IPS-18a (cell line): ENCODE measurements at regions not wholly inside any gene's neighbourhood (a gene's known extent, or its start where the extent isn't known, plus 50 kb on each side); places are given as distances from the start of the nearest gene placed in this dataset.
"Not testable (repeated sequence)": the region's sequence is repeated elsewhere in the genome, so short reads cannot be mapped to it uniquely, and the experiment has no call there.

Source experiments
- H3K27ac ChIP-seq: one replicate; pipeline ENCODE4 v1.5.1; 2013; ENCODE audit warnings: low read length
- H3K27me3 ChIP-seq: one replicate; pipeline ENCODE4 v1.6.1; 2013; ENCODE audit warnings: mild to moderate bottlenecking, low read length; ENCODE audit not compliant: control insufficient read depth, insufficient read depth
- H3K36me3 ChIP-seq: one replicate; pipeline ENCODE4 v1.6.1; 2013; ENCODE audit warnings: low read depth, low read length; ENCODE audit not compliant: control insufficient read depth
- H3K4me1 ChIP-seq: one replicate; pipeline ENCODE4 v1.6.1; 2013; ENCODE audit warnings: low read depth, low read length; ENCODE audit not compliant: control insufficient read depth
- H3K4me3 ChIP-seq: one replicate; pipeline ENCODE4 v1.5.1; 2013; ENCODE audit warnings: low read length
- H3K9ac ChIP-seq: one replicate; pipeline ENCODE4 v1.6.1; 2013; ENCODE audit warnings: mild to moderate bottlenecking, low read length, moderate library complexity
- H3K9me3 ChIP-seq: one replicate; pipeline ENCODE4 v1.6.1; 2013; ENCODE audit warnings: low read depth, low read length; ENCODE audit not compliant: control insufficient read depth

GRCh38 chr13:87976650-87977049 lies 305.5 kb downstream of the SLITRK5 start:
- H3K4me3 ChIP-seq, H3K27me3 ChIP-seq, H3K36me3 ChIP-seq, H3K27ac ChIP-seq, H3K9me3 ChIP-seq, H3K9ac ChIP-seq, H3K4me1 ChIP-seq: not testable (repeated sequence)

GRCh38 chr13:87981416-87981815 lies 310.2 kb downstream of the SLITRK5 start:
- Histone ChIP-seq H3K9ac (no peak overlapping the region), H3K9me3 (peaks cover 5% of the 10 kb centered on the region), H3K4me1 (no peaks in the 10 kb centered on the region), H3K4me3 (no peak overlapping the region), H3K27me3 (no peaks in the 10 kb centered on the region), H3K27ac (no peak overlapping the region), H3K36me3 (no peaks in the 10 kb centered on the region)

GRCh38 chr13:87982400-87982799 lies 311.2 kb downstream of the SLITRK5 start:
- Histone ChIP-seq H3K27ac (no peak overlapping the region), H3K4me3 (no peak overlapping the region), H3K36me3 (no peaks in the 10 kb centered on the region), H3K4me1 (no peaks in the 10 kb centered on the region), H3K9ac (no peak overlapping the region), H3K9me3 (peaks cover 9% of the 10 kb centered on the region), H3K27me3 (no peaks in the 10 kb centered on the region)

GRCh38 chr13:87986639-87987250 lies 315.6 kb downstream of the SLITRK5 start:
- Histone ChIP-seq H3K4me3 (no peak overlapping the region), H3K27me3 (no peaks in the 10 kb centered on the region), H3K27ac (no peak overlapping the region), H3K9ac (no peak overlapping the region), H3K9me3 (peaks cover 12% of the 10 kb centered on the region), H3K4me1 (no peaks in the 10 kb centered on the region), H3K36me3 (no peaks in the 10 kb centered on the region)

GRCh38 chr13:87998081-87998480 lies 326.9 kb downstream of the SLITRK5 start:
- no peaks in the 10 kb centered on the region for H3K9me3 ChIP-seq
- H3K4me1 ChIP-seq, result no peaks in the 10 kb centered on the region
- H3K27me3 ChIP-seq, result no peaks in the 10 kb centered on the region
- no peak overlapping the region for H3K27ac ChIP-seq
- H3K9ac ChIP-seq, result no peak overlapping the region
- no peaks in the 10 kb centered on the region for H3K36me3 ChIP-seq
- no peak overlapping the region for H3K4me3 ChIP-seq

GRCh38 chr13:87999240-87999700 lies 328.1 kb downstream of the SLITRK5 start:
- no peak overlapping the region for H3K27ac ChIP-seq
- H3K36me3 ChIP-seq, result no peaks in the 10 kb centered on the region
- no peaks in the 10 kb centered on the region for H3K27me3 ChIP-seq
- H3K9ac ChIP-seq, result no peak overlapping the region
- H3K4me1 ChIP-seq, result no peaks in the 10 kb centered on the region
- H3K9me3 ChIP-seq, result no peaks in the 10 kb centered on the region
- no peak overlapping the region for H3K4me3 ChIP-seq

- Histone ChIP-seq H3K4me1 (no peaks in the 10 kb centered on the region), H3K9me3 (no peaks in the 10 kb centered on the region)
Measured at GRCh38 chr13:87999788-88000187, 328.6 kb downstream of the SLITRK5 start.

GRCh38 chr13:88000239-88000638 lies 329.1 kb downstream of the SLITRK5 start:
- no peaks in the 10 kb centered on the region for H3K9me3 ChIP-seq
- no peaks in the 10 kb centered on the region for H3K4me1 ChIP-seq
- H3K36me3 ChIP-seq, result no peaks in the 10 kb centered on the region
- no peak overlapping the region for H3K4me3 ChIP-seq
- H3K27me3 ChIP-seq, result no peaks in the 10 kb centered on the region
- H3K27ac ChIP-seq, result no peak overlapping the region
- H3K9ac ChIP-seq, result no peak overlapping the region

More at GRCh38 chr13:87999788-88000187, 328.6 kb downstream of the SLITRK5 start:
- H3K4me3 ChIP-seq, result no peak overlapping the region
- H3K27ac ChIP-seq, result no peak overlapping the region
- no peaks in the 10 kb centered on the region for H3K27me3 ChIP-seq
- no peak overlapping the region for H3K9ac ChIP-seq
- H3K36me3 ChIP-seq, result no peaks in the 10 kb centered on the region

GRCh38 chr13:88000787-88001186 lies 329.6 kb downstream of the SLITRK5 start:
- H3K9ac ChIP-seq, result no peak overlapping the region
- no peak overlapping the region for H3K4me3 ChIP-seq
- no peaks in the 10 kb centered on the region for H3K9me3 ChIP-seq
- H3K27me3 ChIP-seq, result no peaks in the 10 kb centered on the region
- H3K27ac ChIP-seq, result no peak overlapping the region
- no peaks in the 10 kb centered on the region for H3K36me3 ChIP-seq
- H3K4me1 ChIP-seq, result no peaks in the 10 kb centered on the region

- no peak overlapping the region for H3K4me3 ChIP-seq
- H3K27ac ChIP-seq, result no peak overlapping the region
- no peaks in the 10 kb centered on the region for H3K9me3 ChIP-seq
- no peaks in the 10 kb centered on the region for H3K27me3 ChIP-seq
- H3K4me1 ChIP-seq, result no peaks in the 10 kb centered on the region
- no peak overlapping the region for H3K9ac ChIP-seq
- H3K36me3 ChIP-seq, result no peaks in the 10 kb centered on the region
Measured at GRCh38 chr13:88005188-88005587, 334.0 kb downstream of the SLITRK5 start.

- no peak overlapping the region for H3K4me3 ChIP-seq
- no peaks in the 10 kb centered on the region for H3K36me3 ChIP-seq
- H3K9me3 ChIP-seq, result no peaks in the 10 kb centered on the region
Measured at GRCh38 chr13:88014527-88014926, 343.4 kb downstream of the SLITRK5 start.

GRCh38 chr13:88022431-88023208 lies 351.4 kb downstream of the SLITRK5 start:
- no peaks in the 10 kb centered on the region for H3K9me3 ChIP-seq
- no peaks in the 10 kb centered on the region for H3K36me3 ChIP-seq
- H3K9ac ChIP-seq, result no peak overlapping the region

More at GRCh38 chr13:88014527-88014926, 343.4 kb downstream of the SLITRK5 start:
- H3K4me1 ChIP-seq, result no peaks in the 10 kb centered on the region
- no peak overlapping the region for H3K9ac ChIP-seq
- no peak overlapping the region for H3K27ac ChIP-seq
- H3K27me3 ChIP-seq, result no peaks in the 10 kb centered on the region

More at GRCh38 chr13:88022431-88023208, 351.4 kb downstream of the SLITRK5 start:
- H3K4me1 ChIP-seq, result peaks cover 3% of the 10 kb centered on the region
- H3K27me3 ChIP-seq, result no peaks in the 10 kb centered on the region
- no peak overlapping the region for H3K4me3 ChIP-seq
- no peak overlapping the region for H3K27ac ChIP-seq
